Memory B cell (primary cell): ENCODE measurements at regions not wholly inside any gene's neighbourhood (a gene's known extent, or its start where the extent isn't known, plus 50 kb on each side); places are given as distances from the start of the nearest gene placed in this dataset.
"Not testable (repeated sequence)": the region's sequence is repeated elsewhere in the genome, so short reads cannot be mapped to it uniquely, and the experiment has no call there.

Experiments
- ATAC-seq: fragments of 150-1000 bp; cut with Tn5 transposase; 2 replicates; pipeline ENCODE4 v1.10.0; 2021; ENCODE audit warnings: low read depth, mild to moderate bottlenecking, moderate library complexity
- DNase-seq, 2 donors: peaks; one replicate each; pipeline ENCODE4 v3.0.0; 2022; ENCODE audit warnings: low spot score in 2 of 2
- H3K27ac Mint-ChIP-seq: one replicate; pipeline ENCODE4 v1.8.0; 2022; ENCODE audit warnings: mild to moderate bottlenecking, moderate library complexity, mixed read lengths
- H3K27me3 Mint-ChIP-seq: one replicate; pipeline ENCODE4 v1.8.0; 2022; ENCODE audit warnings: mixed read lengths
- H3K36me3 Mint-ChIP-seq: one replicate; pipeline ENCODE4 v1.8.0; 2022; ENCODE audit warnings: mild to moderate bottlenecking, mixed read lengths
- H3K4me1 Mint-ChIP-seq: one replicate; pipeline ENCODE4 v1.8.0; 2022; ENCODE audit warnings: mixed read lengths
- H3K4me3 Mint-ChIP-seq: one replicate; pipeline ENCODE4 v1.8.0; 2022; ENCODE audit warnings: mild to moderate bottlenecking, moderate library complexity, mixed read lengths
- H3K9me3 Mint-ChIP-seq: one replicate; pipeline ENCODE4 v1.8.0; 2022; ENCODE audit warnings: mixed read lengths

GRCh38 chr6:130632897-130633296 lies 194.3 kb upstream of the SMLR1 start:
- Mint-ChIP-seq H3K27me3 (peaks cover 1% of the 10 kb centered on the region), H3K36me3 (peaks cover 1% of the 10 kb centered on the region), H3K4me3 (no peak overlapping the region), H3K27ac (no peak overlapping the region), H3K9me3 (peaks cover 3% of the 10 kb centered on the region), H3K4me1 (no peaks in the 10 kb centered on the region)
- ATAC-seq (no peak), DNase-seq (no peak)

GRCh38 chr6:130643361-130643760 lies 183.8 kb upstream of the SMLR1 start:
- Mint-ChIP-seq H3K27ac (no peak overlapping the region), H3K36me3 (no peaks in the 10 kb centered on the region), H3K9me3 (peaks cover 11% of the 10 kb centered on the region), H3K4me3 (no peak overlapping the region), H3K27me3 (peaks cover 4% of the 10 kb centered on the region), H3K4me1 (no peaks in the 10 kb centered on the region)
- ATAC-seq (no peak), DNase-seq (no peak)

DNA sequence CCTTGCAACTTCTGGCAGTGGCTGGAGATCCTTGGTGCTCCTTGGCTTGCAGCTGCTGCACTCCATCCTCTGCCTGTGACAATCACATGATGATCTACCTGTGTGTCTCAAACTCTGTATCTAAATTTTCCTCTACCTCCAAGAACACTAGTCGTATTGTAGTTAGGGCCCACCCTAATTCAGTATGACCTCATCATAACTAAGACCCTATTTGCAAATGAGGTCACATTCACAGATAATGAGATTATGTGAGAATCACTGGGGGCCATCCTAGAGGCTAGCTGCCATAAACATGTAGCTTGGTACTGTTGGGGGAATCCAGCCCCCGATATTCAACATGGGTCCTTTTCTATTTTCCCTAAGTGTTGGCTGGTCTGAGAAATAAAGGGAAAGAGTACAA lies 183.0 kb upstream of the SMLR1 start:
- Mint-ChIP-seq H3K27me3 (peaks cover 2% of the 10 kb centered on the region), H3K4me3 (no peak overlapping the region), H3K4me1 (no peaks in the 10 kb centered on the region), H3K36me3 (no peaks in the 10 kb centered on the region), H3K27ac (no peak overlapping the region), H3K9me3 (peaks cover 8% of the 10 kb centered on the region)
- no peak for DNase-seq
- ATAC-seq: no peak

- not testable (repeated sequence) for H3K9me3 Mint-ChIP-seq, DNase-seq, H3K4me3 Mint-ChIP-seq, H3K4me1 Mint-ChIP-seq, H3K36me3 Mint-ChIP-seq, H3K27ac Mint-ChIP-seq, ATAC-seq, H3K27me3 Mint-ChIP-seq
Observed at GRCh38 chr6:130644769-130645168, 182.4 kb upstream of the SMLR1 start.

DNA sequence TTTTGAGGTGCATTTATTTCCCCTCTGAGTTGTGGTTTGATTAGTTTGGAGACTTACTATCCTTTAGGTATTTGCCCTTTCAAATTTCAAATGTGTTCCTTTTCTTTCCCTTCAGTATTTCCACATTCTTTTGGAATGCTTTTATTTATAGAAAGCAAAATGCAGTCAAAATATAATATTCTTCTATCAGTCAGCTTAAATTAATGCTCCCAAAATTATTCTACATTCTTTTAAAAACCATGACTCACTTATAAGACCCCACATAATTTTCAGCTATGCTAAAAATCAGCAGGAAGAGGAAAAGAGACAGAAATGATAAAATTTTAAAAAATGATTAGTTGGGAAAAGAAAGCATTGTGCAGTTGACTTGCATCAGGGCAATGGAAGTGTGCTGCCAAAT lies 180.0 kb upstream of the SMLR1 start:
- Mint-ChIP-seq H3K4me3 (no peak overlapping the region), H3K9me3 (peaks cover 6% of the 10 kb centered on the region), H3K27ac (no peak overlapping the region), H3K36me3 (no peaks in the 10 kb centered on the region), H3K27me3 (no peaks in the 10 kb centered on the region), H3K4me1 (no peaks in the 10 kb centered on the region)
- no peak for ATAC-seq
- DNase-seq: no peak

DNA sequence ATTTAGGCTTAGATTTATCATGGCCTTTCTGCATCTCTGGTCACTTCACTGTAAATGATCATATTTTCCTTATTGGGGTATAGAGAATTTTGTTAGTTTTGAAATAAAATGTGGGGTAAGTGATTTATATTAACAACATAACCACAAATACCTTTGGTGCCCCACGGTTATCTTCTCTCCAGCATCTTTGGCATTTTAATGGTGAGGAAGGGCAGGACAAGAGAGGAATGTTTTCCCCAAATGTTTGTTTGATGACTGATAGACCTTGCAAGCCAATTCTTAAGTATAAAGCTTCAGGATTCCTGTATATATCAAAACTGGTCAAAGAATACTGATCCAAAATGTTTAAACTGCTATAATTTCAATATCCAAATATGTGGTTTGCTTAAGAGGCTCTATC lies 171.6 kb upstream of the SMLR1 start:
- ATAC-seq (no peak), DNase-seq (no peak)
- H3K4me3 Mint-ChIP-seq: no peak overlapping the region
- H3K9me3 Mint-ChIP-seq: no peaks in the 10 kb centered on the region
- peaks cover 6% of the 10 kb centered on the region for H3K27me3 Mint-ChIP-seq
- no peak overlapping the region for H3K27ac Mint-ChIP-seq
- no peaks in the 10 kb centered on the region for H3K36me3 Mint-ChIP-seq
- no peaks in the 10 kb centered on the region for H3K4me1 Mint-ChIP-seq

GRCh38 chr6:130661077-130661476 lies 166.1 kb upstream of the SMLR1 start:
- H3K27me3 Mint-ChIP-seq: peaks cover 4% of the 10 kb centered on the region
- H3K27ac Mint-ChIP-seq: no peak overlapping the region
- H3K36me3 Mint-ChIP-seq: peaks cover 2% of the 10 kb centered on the region
- DNase-seq: no peak
- ATAC-seq: no peak
- no peak overlapping the region for H3K4me3 Mint-ChIP-seq
- peaks cover 3% of the 10 kb centered on the region for H3K4me1 Mint-ChIP-seq
- peaks cover 2% of the 10 kb centered on the region for H3K9me3 Mint-ChIP-seq

GRCh38 chr6:130666786-130667185 lies 160.4 kb upstream of the SMLR1 start:
- Mint-ChIP-seq H3K36me3 (peaks cover 2% of the 10 kb centered on the region), H3K4me1 (peaks cover 3% of the 10 kb centered on the region), H3K9me3 (peaks cover 2% of the 10 kb centered on the region), H3K4me3 (no peak overlapping the region), H3K27ac (no peak overlapping the region), H3K27me3 (no peaks in the 10 kb centered on the region)
- ATAC-seq: no peak
- no peak for DNase-seq

DNA sequence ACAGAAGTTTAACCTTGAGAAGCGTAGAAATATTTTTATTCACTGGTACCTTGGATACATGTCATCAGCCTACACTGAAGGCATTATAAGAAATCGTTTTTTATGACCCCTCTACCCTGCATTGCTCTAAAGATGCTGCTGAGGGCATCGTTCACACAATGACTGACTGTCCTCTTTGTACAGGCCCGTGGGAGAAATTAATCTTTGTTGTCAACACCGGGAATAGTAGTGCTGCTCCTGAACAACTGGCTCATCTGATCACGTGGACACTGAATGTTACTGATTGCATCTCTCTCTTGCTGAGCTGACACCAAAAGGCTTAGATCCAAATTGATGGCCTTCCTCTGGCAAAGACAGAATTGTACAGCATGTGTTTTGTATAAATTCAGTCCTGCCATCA lies 157.1 kb upstream of the SMLR1 start:
- no peak overlapping the region for H3K4me3 Mint-ChIP-seq
- peaks cover 2% of the 10 kb centered on the region for H3K9me3 Mint-ChIP-seq
- DNase-seq: no peak
- no peak overlapping the region for H3K27ac Mint-ChIP-seq
- peaks cover under 1% of the 10 kb centered on the region for H3K36me3 Mint-ChIP-seq
- peaks cover 2% of the 10 kb centered on the region for H3K4me1 Mint-ChIP-seq
- no peak for ATAC-seq
- peaks cover 1% of the 10 kb centered on the region for H3K27me3 Mint-ChIP-seq

- Mint-ChIP-seq H3K36me3 (no peaks in the 10 kb centered on the region), H3K27ac (no peak overlapping the region), H3K27me3 (peaks cover 1% of the 10 kb centered on the region), H3K4me3 (no peak overlapping the region), H3K9me3 (no peaks in the 10 kb centered on the region), H3K4me1 (no peaks in the 10 kb centered on the region)
- ATAC-seq (no peak), DNase-seq (no peak)
Observed at GRCh38 chr6:130671119-130671518, 156.1 kb upstream of the SMLR1 start.

DNA sequence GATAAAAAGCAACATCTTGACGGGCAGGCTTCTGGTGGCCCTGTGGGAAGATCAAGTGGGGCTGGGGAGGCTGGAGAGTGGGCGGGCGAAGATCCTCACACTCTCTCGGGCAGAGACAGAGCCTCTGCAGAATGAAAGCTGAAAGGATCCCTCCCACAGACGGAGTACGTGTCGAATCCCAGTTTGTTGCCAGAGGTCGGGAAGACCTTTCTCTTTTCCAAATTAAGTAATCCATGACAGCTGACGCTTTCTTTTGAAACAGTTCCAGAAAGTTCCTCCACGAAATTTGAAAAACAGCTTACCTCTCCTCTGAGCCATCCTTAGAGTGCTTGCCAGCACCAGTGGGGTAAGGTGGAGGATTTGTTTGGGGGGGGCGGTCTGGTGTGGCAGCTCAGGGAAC lies 155.6 kb upstream of the SMLR1 start:
- Mint-ChIP-seq H3K27me3 (peaks cover 1% of the 10 kb centered on the region), H3K4me1 (no peaks in the 10 kb centered on the region), H3K36me3 (no peaks in the 10 kb centered on the region), H3K27ac (no peak overlapping the region), H3K4me3 (no peak overlapping the region), H3K9me3 (no peaks in the 10 kb centered on the region)
- DNase-seq (no peak), ATAC-seq (no peak)

DNA sequence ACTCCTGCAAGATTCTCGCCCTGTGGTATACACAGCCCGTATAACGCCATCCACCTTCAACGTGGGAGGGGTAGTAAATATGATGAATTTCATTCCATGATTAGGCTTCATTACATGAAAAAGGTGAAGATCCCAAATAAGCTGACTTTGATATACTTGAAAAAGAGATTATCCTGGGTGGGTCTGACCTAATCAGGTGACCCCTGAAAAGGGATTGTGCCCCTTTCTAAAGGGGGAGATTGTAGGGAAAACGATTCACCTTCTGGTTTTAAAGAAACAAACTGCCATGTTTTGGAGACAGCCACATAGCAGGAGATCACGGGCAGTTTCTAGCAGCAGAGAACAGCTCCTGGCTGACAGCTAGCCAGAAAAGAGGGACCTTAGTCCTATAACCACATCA lies 155.1 kb upstream of the SMLR1 start:
- H3K4me1 Mint-ChIP-seq: no peaks in the 10 kb centered on the region
- peaks cover 2% of the 10 kb centered on the region for H3K9me3 Mint-ChIP-seq
- H3K4me3 Mint-ChIP-seq: no peak overlapping the region
- no peak for DNase-seq
- ATAC-seq: no peak
- H3K27ac Mint-ChIP-seq: no peak overlapping the region
- peaks cover 1% of the 10 kb centered on the region for H3K27me3 Mint-ChIP-seq
- H3K36me3 Mint-ChIP-seq: no peaks in the 10 kb centered on the region

DNA sequence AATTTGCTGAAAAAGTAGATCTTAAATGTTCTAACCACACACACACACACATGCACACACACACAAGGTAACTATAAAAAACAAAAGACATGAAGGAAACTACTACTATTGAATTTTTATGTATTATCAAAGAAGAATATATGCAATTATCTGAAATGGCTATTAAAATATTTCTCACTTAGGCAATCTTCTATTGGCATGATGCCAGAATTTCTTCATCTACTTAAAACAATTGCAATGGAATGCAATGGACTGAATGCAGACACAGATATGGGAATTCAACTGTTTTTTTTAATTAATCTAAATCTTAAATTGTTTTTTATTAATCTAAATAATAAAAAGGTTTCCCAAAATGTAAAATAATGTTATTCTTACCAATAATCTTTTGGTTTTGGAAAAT lies 152.6 kb upstream of the SMLR1 start:
- H3K27me3 Mint-ChIP-seq: peaks cover 1% of the 10 kb centered on the region
- DNase-seq (no peak), ATAC-seq (no peak)
- H3K4me1 Mint-ChIP-seq: no peaks in the 10 kb centered on the region
- no peaks in the 10 kb centered on the region for H3K36me3 Mint-ChIP-seq
- no peak overlapping the region for H3K4me3 Mint-ChIP-seq
- H3K27ac Mint-ChIP-seq: no peak overlapping the region
- peaks cover 5% of the 10 kb centered on the region for H3K9me3 Mint-ChIP-seq

- H3K9me3 Mint-ChIP-seq: peaks cover 5% of the 10 kb centered on the region
- H3K27ac Mint-ChIP-seq: no peak overlapping the region
- no peaks in the 10 kb centered on the region for H3K4me1 Mint-ChIP-seq
- no peak for ATAC-seq
- H3K4me3 Mint-ChIP-seq: no peak overlapping the region
- H3K27me3 Mint-ChIP-seq: peaks cover 1% of the 10 kb centered on the region
- DNase-seq: no peak
- no peaks in the 10 kb centered on the region for H3K36me3 Mint-ChIP-seq
Observed at GRCh38 chr6:130675072-130675471, 152.1 kb upstream of the SMLR1 start.

DNA sequence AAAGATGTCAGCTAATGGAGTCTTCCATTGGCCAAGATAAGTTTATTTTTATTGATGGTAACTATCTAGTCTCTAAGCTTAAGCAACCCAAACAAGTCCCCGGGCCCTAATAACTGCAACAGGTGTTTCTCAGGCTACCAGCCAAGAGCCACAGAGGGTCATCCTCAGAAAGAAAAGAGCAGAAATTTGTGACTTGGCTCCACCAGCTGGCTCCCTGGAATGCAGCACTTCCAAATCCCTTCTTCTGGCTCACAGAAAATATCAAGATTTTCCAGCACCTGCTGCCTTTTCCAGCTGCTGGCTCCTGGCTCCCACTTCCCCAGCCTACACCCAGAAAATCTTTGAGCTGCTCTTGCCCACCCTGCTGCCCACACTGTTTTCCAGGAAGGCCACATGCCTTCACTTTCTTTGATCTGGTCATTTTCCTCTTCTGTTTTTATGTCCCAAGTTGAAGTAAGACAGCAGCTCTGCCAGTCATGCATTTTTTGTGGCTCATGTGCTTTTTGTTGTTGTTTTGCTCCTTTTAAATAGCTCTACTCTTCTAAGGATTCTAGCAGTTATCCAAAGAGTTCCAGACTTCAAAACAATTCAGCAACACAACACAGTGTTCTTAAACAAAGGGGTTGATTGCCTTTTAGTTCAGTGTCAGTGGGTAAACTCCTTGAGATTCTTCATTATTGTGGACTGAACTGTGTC lies 151.0 kb upstream of the SMLR1 start:
- no peak overlapping the region for H3K27ac Mint-ChIP-seq
- DNase-seq (no peak), ATAC-seq (no peak)
- peaks cover 1% of the 10 kb centered on the region for H3K27me3 Mint-ChIP-seq
- H3K4me1 Mint-ChIP-seq: no peaks in the 10 kb centered on the region
- no peaks in the 10 kb centered on the region for H3K36me3 Mint-ChIP-seq
- peaks cover 5% of the 10 kb centered on the region for H3K9me3 Mint-ChIP-seq
- H3K4me3 Mint-ChIP-seq: no peak overlapping the region
